HG03342 (cell line): ENCODE measurements at regions not wholly inside any gene's neighbourhood (a gene's known extent, or its start where the extent isn't known, plus 50 kb on each side); places are given as distances from the start of the nearest gene placed in this dataset.
"Not testable (repeated sequence)": the region's sequence is repeated elsewhere in the genome, so short reads cannot be mapped to it uniquely, and the experiment has no call there.

Source experiments
- ATAC-seq: cut with Tn5 transposase; IDR thresholded peaks from one replicate; pipeline ENCODE4 v1.9.1; 2021; ENCODE audit warnings: mild to moderate bottlenecking, moderate library complexity; ENCODE audit not compliant: unreplicated experiment

DNA sequence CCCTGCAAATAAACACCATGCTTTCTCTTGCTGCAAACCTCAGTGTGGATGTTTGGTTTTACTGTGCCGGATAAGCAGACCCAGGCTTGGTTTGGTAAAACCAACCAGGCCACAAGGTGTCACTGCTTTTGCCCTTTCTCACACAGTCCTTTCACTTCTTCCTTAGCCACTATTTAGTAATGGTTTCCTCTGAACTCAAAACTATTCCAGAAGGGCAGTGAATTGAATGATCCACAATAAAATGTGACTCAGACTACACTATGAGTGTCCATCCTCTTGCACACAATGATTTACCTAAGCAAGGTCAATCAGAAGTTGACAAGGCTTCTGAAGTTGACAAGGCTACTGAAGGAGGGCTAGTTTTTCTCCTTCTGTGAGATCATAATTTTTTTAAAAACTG, 552.4 kb upstream of the CCDC54 start:
- ATAC-seq = no peak

- no peak for ATAC-seq
Observed at GRCh38 chr3:106825962-106826605, 551.2 kb upstream of the CCDC54 start.

DNA sequence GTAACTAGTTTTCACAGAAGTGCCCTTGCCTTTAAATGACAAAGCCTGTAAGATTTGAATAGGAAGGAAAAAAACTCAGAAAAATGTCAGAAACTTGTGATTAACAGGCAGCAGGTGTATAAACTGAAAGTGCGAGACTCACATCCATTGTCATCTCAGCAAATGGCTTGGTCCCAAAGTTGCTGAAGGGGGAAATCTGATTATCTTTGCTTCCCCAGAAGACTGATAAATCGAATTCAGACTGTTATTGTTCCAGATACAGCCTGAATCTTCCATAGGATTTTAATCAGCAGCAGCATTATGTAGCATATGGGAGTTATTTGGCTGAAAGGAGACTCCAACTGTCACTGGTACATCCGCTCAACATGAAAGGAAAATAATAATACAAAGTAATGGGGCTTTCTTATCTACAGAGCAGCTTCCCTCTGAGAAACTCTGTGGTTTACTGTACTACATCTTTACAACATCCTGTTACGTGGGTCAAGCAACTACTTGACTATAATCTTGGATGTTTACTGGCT, 550.4 kb upstream of the CCDC54 start:
- no peak for ATAC-seq

DNA sequence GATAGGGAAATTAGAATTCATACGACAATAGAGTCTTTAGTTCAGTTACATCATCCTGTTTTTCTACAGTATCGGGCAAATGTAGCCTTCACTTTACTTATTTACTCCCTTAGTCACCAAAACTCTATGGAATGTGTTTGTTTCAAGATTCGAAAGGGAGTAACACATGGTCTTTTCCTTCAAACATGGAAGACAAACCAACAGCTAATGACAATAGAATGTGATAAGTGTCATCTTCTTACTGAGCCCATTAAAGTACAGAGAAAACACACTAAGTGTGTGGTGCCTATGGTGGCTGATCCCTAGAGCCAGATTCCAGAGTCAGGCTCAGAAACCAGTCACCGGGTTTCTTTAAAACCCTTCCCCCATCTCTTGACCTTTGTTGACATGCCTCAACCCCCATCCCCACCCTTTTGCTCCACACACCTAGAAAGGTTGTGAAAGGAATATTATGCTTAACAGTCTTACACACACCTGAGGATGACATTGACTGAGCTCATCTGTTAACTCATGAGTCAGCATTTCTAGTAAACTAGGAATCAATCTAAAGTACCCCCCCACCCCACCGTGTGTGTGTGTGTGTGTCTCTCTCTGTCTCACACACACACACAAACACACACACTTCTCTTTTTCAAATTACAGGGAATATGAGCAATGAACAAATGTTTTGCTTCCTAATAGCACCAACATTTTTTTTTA, 549.6 kb upstream of the CCDC54 start:
- no peak for ATAC-seq

- no peak for ATAC-seq
Observed at GRCh38 chr3:106829206-106829605, 548.0 kb upstream of the CCDC54 start.

DNA sequence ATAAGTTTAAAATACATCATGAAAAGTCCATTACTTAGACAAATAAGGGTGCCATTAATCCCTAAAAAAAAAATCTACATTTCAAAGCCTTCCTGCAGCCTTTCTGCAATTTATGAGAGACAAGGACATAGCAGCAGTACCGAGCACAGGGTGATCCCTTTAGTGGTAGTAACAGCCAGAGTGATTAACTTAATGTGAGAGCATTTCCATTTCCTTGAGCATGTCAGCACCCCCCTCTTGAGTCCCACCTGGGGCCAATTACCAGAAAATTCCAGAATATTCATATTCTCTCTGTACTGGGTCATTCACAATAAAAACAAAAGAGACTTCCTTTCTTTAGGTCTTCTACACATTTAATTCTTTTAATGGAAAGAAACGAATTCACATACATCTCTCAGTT, 546.9 kb upstream of the CCDC54 start:
- no peak for ATAC-seq

GRCh38 chr3:106836906-106837305, 540.3 kb upstream of the CCDC54 start:
- ATAC-seq = no peak

DNA sequence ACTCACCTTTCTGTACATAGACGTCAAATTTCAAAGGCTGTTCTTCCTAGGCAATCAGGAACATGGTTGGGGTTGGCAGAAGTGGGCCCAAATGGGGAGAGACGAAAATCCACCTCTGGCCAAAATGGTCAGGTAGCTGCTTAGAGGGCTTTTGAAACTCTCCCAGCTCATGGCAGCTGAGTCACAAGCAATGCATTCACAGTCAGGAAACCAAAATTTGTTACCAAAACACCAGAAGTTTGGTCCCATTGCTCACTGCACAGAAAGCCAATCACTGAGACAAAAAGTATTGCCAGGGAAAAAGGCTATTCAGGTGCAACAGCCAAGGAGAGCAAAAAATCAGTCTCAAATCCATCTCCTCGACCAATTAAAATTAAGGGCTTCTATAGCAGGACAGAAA, 539.6 kb upstream of the CCDC54 start:
- no peak for ATAC-seq

DNA sequence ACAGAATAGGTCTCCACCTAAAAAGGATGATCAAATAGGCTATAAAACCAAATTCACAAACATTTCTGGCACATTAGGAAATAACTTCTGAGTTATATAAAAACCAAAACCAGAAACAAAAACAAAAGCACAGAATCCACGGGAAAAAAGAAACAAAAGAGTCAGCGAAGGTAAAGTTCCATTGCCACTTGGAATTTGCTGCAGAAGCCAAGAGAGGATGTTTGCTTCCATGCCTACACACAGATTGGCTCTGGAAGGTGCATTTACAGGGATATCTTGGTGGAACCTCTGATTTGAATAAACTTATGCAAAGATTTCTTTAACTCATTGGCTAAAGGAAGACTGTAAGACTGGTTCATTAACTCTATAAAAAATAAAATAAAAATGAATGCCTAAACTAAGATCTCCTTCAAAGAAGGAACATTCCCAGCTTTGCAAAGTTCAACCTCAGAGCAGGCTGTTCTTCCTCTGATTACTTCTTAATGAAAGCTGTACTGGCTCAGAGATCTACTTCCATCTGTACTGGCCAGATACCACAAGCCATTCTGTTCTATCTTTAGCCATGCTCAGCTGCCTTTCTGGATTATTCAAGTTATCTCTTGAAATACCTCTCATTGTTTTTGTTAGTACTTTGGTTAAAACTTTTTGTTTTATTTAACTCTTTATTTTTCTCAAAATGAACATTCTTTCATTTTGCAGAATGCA, 537.5 kb upstream of the CCDC54 start:
- ATAC-seq = no peak

DNA sequence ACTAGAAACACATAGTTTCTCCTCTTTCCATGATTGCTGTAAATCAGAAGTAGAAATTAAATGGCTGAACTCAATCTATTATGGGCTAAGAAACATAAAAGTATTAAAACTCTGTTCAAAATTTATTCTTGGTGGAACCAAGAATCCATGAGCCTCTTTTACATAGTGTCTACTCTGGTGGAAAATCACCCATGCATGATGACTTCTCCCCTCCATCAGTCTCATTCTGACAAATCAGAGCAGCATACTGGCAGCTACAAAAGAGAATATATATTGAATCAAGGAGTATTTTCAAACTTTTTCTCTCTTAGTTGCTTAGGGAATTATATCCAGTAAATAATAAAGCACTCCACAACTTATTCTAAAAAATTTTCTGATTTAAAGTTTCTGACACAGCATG, 536.9 kb upstream of the CCDC54 start:
- ATAC-seq = no peak

DNA sequence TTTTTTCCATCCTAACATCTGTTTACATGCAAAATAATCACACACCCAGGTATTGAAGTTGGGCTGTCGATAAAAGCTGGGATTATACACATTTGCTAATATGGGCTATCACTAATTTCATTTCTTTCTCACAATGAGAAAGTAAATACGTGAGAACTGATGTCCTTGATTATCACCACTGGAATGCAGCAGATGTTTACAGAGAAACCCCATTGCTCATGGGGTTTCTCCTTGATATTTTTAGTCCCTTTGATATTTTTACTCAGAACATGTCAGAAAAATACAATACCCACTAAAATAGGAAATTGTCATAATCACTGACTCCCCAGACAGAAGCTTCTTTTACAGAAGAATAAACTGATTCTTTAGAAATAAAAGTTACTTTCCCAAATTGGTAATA, 535.1 kb upstream of the CCDC54 start:
- ATAC-seq = no peak

DNA sequence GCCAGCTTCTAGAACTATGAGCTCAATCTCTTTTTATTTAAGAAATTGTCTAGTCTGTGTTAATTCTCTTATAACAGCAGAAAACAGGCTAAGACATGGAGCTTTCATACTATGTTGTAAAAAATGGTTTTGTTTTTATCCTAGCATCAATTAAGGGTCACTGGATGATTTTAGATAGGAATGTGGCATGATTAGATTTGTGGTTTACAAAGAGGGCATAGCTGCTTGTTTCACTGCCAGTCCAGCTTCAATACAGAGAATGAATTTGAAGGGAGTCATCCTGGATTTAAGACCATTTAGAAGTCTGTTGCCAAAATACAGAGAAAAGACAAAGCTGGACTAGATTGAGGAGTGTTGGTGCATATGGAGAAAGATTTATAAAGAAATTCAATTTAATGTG, 532.6 kb upstream of the CCDC54 start:
- ATAC-seq = no peak

GRCh38 chr3:106848099-106848498, 529.1 kb upstream of the CCDC54 start:
- ATAC-seq = no peak

GRCh38 chr3:106850437-106850836, 526.8 kb upstream of the CCDC54 start:
- no peak for ATAC-seq

- ATAC-seq = not testable (repeated sequence)
Observed at GRCh38 chr3:106858321-106858720, 518.9 kb upstream of the CCDC54 start.

GRCh38 chr3:106860182-106860581, 517.1 kb upstream of the CCDC54 start:
- no peak for ATAC-seq

DNA sequence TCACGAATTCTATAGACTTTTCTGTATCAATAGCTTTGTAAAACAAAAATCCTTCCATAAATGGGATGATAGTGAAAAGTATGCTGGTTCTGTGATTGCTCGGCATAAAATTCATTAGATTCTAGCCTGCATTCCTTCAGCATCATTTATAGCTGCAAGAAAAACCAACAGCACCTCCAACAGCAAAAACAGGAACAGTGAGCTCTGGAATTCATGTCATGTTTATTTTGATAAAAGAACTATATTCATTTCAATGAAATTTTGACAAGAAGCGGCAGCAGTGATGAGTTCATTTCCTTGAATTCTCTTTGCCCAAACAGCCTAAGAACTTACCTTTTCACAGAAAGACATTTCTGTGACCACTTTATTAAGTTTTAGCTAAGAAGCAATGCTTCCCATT, 515.2 kb upstream of the CCDC54 start:
- ATAC-seq = no peak

- no peak for ATAC-seq
Observed at GRCh38 chr3:106877627-106878026, 499.6 kb upstream of the CCDC54 start.

DNA sequence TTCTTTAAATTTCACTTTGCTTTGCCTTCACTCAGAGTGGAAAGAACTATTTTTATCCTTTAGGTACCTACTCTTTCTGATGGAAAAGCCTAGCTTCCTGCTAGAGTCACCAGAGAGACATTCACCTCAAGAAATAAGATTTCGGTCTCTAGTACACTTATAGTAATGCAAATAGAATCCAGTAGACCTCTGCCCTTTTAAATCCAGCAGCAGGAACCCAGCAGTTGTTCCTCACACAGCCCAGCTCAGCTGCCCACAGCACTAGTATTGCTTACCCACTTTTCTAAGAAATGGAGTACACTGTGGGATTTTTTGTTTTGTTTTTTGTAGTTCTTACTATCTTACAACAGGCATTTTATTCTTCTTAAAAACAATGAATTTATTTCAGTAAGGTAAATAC, 497.0 kb upstream of the CCDC54 start:
- no peak for ATAC-seq

DNA sequence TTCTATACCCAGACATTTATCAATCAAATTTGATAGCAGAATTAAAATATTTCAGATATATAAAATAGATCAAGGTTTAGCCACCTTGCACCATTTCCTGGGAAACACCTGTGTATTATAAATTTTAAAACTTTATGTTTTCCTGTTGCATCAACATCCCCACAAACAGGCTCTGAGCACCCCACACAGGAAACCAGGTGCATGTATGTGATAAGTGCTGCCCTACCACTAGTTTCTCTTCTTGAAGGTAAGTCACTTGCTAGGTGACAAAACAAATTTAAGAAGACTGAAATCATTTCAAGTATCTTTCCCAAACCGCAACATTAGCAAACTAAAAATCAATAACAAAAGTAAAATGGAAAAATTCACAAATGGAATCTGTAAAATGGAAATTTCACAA, 496.1 kb upstream of the CCDC54 start:
- ATAC-seq = no peak

DNA sequence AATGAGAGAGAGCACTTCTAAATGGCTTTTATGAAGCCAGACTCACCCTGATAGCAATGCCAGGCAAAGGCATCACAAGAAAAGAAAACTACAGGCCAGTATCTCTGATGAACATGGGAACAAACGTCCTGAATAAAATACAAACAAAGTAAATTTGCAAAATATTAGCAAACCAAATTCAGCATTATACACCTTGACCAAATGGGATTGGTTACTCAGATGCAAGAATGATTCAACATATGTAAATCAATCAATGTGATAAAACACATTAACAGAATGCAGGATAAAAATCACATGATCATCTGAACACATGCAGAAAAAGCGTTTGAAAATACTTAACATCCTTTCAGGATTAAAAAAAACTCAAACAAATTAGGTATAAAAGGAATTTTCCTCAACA, 494.9 kb upstream of the CCDC54 start:
- ATAC-seq = no peak

GRCh38 chr3:106906074-106906473, 471.2 kb upstream of the CCDC54 start:
- no peak for ATAC-seq
